Nephron progenitor cell (in vitro differentiated cells): ENCODE measurements at regions not wholly inside any gene's neighbourhood (a gene's known extent, or its start where the extent isn't known, plus 50 kb on each side); places are given as distances from the start of the nearest gene placed in this dataset.

Source experiments
- DNase-seq: peaks from one replicate; pipeline ENCODE4 v3.0.0; 2021
- H3K27ac Mint-ChIP-seq: 2 replicates; pipeline ENCODE4 v1.8.0; 2021; ENCODE audit warnings: mild to moderate bottlenecking, moderate library complexity, mixed read lengths
- H3K27me3 Mint-ChIP-seq: 2 replicates; pipeline ENCODE4 v1.8.0; 2021; ENCODE audit warnings: mild to moderate bottlenecking, low read depth, mixed read lengths; ENCODE audit not compliant: poor library complexity
- H3K36me3 Mint-ChIP-seq: 2 replicates; pipeline ENCODE4 v1.8.0; 2021; ENCODE audit warnings: low read depth, mixed read lengths
- H3K4me1 Mint-ChIP-seq: 2 replicates; pipeline ENCODE4 v1.8.0; 2021; ENCODE audit warnings: mixed read lengths
- H3K4me3 Mint-ChIP-seq: 2 replicates; pipeline ENCODE4 v1.8.0; 2021; ENCODE audit warnings: mild to moderate bottlenecking, moderate library complexity, mixed read lengths
- H3K9me3 Mint-ChIP-seq: 2 replicates; pipeline ENCODE4 v1.8.0; 2021; ENCODE audit warnings: mild to moderate bottlenecking, moderate library complexity, mixed read lengths
- CTCF ChIP-seq: fragments of 200-600 bp; sonication (generic); IDR thresholded peaks from 2 replicates; pipeline ENCODE4 v1.5.0; 2021; ENCODE audit warnings: antibody characterized with exemption

GRCh38 chr20:22226849-22227700 lies 357.3 kb downstream of the FOXA2 start:
- no peak overlapping the region for H3K27ac Mint-ChIP-seq
- no peak for DNase-seq

GRCh38 chr20:22223236-22223635 lies 361.1 kb downstream of the FOXA2 start:
- no peaks in the 10 kb centered on the region for H3K4me1 Mint-ChIP-seq
- H3K9me3 Mint-ChIP-seq = no peaks in the 10 kb centered on the region
- no peak overlapping the region for H3K4me3 Mint-ChIP-seq
- DNase-seq = no peak
- TF ChIP-seq CTCF = no peak
- no peaks in the 10 kb centered on the region for H3K36me3 Mint-ChIP-seq
- no peak overlapping the region for H3K27ac Mint-ChIP-seq
- peaks cover 22% of the 10 kb centered on the region for H3K27me3 Mint-ChIP-seq

More at GRCh38 chr20:22226849-22227700, 357.3 kb downstream of the FOXA2 start:
- Mint-ChIP-seq H3K27me3 (peaks cover 15% of the 10 kb centered on the region), H3K4me3 (no peak overlapping the region), H3K9me3 (no peaks in the 10 kb centered on the region), H3K4me1 (peaks cover 5% of the 10 kb centered on the region), H3K36me3 (no peaks in the 10 kb centered on the region)
- TF ChIP-seq CTCF = no peak

GRCh38 chr20:22217712-22218352 lies 366.5 kb downstream of the FOXA2 start:
- Mint-ChIP-seq H3K9me3 (no peaks in the 10 kb centered on the region), H3K36me3 (no peaks in the 10 kb centered on the region), H3K27ac (no peak overlapping the region), H3K4me1 (peaks cover 6% of the 10 kb centered on the region), H3K4me3 (no peak overlapping the region), H3K27me3 (peaks cover 16% of the 10 kb centered on the region)
- no peak for DNase-seq
- TF ChIP-seq CTCF = no peak

GRCh38 chr20:22216984-22217383 lies 367.4 kb downstream of the FOXA2 start:
- TF ChIP-seq CTCF = no peak
- H3K9me3 Mint-ChIP-seq = no peaks in the 10 kb centered on the region
- DNase-seq = no peak
- H3K4me1 Mint-ChIP-seq = peaks cover 6% of the 10 kb centered on the region
- no peaks in the 10 kb centered on the region for H3K36me3 Mint-ChIP-seq
- H3K27me3 Mint-ChIP-seq = peaks cover 17% of the 10 kb centered on the region
- H3K4me3 Mint-ChIP-seq = no peak overlapping the region
- H3K27ac Mint-ChIP-seq = no peak overlapping the region

GRCh38 chr20:22214296-22214695 lies 370.1 kb downstream of the FOXA2 start:
- no peak overlapping the region for H3K27ac Mint-ChIP-seq
- no peak overlapping the region for H3K4me3 Mint-ChIP-seq
- DNase-seq = no peak
- no peak for TF ChIP-seq CTCF
- peaks cover 2% of the 10 kb centered on the region for H3K9me3 Mint-ChIP-seq
- peaks cover 12% of the 10 kb centered on the region for H3K27me3 Mint-ChIP-seq
- peaks cover 6% of the 10 kb centered on the region for H3K4me1 Mint-ChIP-seq
- no peaks in the 10 kb centered on the region for H3K36me3 Mint-ChIP-seq
